ENCODE measurements at regions not wholly inside any gene's neighbourhood (a gene's known extent, or its start where the extent isn't known, plus 50 kb on each side); places are given as distances from the start of the nearest gene placed in this dataset.

GRCh38 chr9:21681641-21682040, 120.8 kb upstream of the MTAP start:
- WGBS, 4 donors: 79 to 83% (median 81%) methylated on average over 4 of the region's 4 CpGs
- intact Hi-C loops (cut with DNase I): no loop called here
- H3K4me3 ChIP-seq: no peak overlapping the region

DNA sequence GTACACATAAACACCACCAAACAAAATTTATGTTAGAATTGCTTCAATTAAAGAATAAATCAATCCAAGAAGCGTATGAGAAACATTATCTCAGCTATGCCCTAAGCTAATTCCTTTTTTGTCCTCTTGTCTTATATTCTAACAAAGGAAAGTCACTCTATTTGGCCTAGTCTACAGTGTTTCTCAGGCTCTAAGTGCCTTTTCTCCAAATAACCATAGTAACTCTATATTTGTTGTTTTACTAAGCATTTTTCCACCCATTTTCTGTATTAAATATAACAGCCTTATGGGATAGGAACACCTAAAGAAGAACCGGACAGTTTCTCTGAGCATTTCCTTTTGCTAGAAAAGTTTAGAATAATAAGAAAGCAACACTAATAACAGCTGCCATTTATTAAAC, 120.1 kb upstream of the MTAP start:
- H3K27me3 ChIP-seq: peaks cover 5% of the 10 kb centered on the region
- H3K9me3 ChIP-seq (replicated peaks in 1 of 3): no peaks in the 10 kb centered on the region
- TF ChIP-seq POLR2A (IDR thresholded peaks at IDR 0.05): no peak
- TF ChIP-seq, protein P1, sequence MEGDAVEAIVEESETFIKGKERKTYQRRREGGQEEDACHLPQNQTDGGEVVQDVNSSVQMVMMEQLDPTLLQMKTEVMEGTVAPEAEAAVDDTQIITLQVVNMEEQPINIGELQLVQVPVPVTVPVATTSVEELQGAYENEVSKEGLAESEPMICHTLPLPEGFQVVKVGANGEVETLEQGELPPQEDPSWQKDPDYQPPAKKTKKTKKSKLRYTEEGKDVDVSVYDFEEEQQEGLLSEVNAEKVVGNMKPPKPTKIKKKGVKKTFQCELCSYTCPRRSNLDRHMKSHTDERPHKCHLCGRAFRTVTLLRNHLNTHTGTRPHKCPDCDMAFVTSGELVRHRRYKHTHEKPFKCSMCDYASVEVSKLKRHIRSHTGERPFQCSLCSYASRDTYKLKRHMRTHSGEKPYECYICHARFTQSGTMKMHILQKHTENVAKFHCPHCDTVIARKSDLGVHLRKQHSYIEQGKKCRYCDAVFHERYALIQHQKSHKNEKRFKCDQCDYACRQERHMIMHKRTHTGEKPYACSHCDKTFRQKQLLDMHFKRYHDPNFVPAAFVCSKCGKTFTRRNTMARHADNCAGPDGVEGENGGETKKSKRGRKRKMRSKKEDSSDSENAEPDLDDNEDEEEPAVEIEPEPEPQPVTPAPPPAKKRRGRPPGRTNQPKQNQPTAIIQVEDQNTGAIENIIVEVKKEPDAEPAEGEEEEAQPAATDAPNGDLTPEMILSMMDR (IDR thresholded peaks at IDR 0.05): no peak
- H3K36me3 ChIP-seq (replicated peaks in 1 of 2): no peaks in the 10 kb centered on the region
- H3K4me1 ChIP-seq (replicated peaks in 1 of 2): no peaks in the 10 kb centered on the region
- no peak overlapping the region for H3K4me3 ChIP-seq
- WGBS, 4 donors: 65 to 79% (median 75%) methylated on average over 2 of the region's 2 CpGs
- no peak for DNase-seq
- intact Hi-C loops (cut with DNase I): no loop called here
- no peak overlapping the region for H3K27ac ChIP-seq

More at GRCh38 chr9:21681641-21682040, 120.8 kb upstream of the MTAP start:
- Histone ChIP-seq H3K27me3 (peaks cover 5% of the 10 kb centered on the region), H3K36me3 (replicated peaks in 1 of 2) (no peaks in the 10 kb centered on the region), H3K4me1 (replicated peaks in 1 of 2) (no peaks in the 10 kb centered on the region), H3K27ac (no peak overlapping the region), H3K9me3 (replicated peaks in 1 of 3) (no peaks in the 10 kb centered on the region)
- no peak for TF ChIP-seq POLR2A (IDR thresholded peaks at IDR 0.05)
- TF ChIP-seq, protein P1 (IDR thresholded peaks at IDR 0.05): no peak
- no peak for DNase-seq

- no peaks in the 10 kb centered on the region for H3K9me3 ChIP-seq (replicated peaks in 1 of 3)
- TF ChIP-seq, protein P1 (IDR thresholded peaks at IDR 0.05): no peak
- H3K27me3 ChIP-seq: peaks cover 5% of the 10 kb centered on the region
- no peak overlapping the region for H3K4me3 ChIP-seq
- intact Hi-C loops (cut with DNase I): no loop called here
- WGBS, 4 donors: 68 to 74% (median 72%) methylated on average over 2 of the region's 2 CpGs
- H3K27ac ChIP-seq: no peak overlapping the region
- no peaks in the 10 kb centered on the region for H3K36me3 ChIP-seq (replicated peaks in 1 of 2)
- no peak for DNase-seq
- H3K4me1 ChIP-seq (replicated peaks in 1 of 2): no peaks in the 10 kb centered on the region
Observed at GRCh38 chr9:21682981-21683380, 119.5 kb upstream of the MTAP start.

GRCh38 chr9:21683484-21684175, 118.8 kb upstream of the MTAP start:
- TF ChIP-seq POLR2A (IDR thresholded peaks at IDR 0.05): no peak
- TF ChIP-seq, protein P1 (IDR thresholded peaks at IDR 0.05): no peak
- H3K36me3 ChIP-seq (replicated peaks in 1 of 2): no peaks in the 10 kb centered on the region
- no peaks in the 10 kb centered on the region for H3K9me3 ChIP-seq (replicated peaks in 1 of 3)
- H3K4me1 ChIP-seq (replicated peaks in 1 of 2): no peaks in the 10 kb centered on the region
- no peak overlapping the region for H3K4me3 ChIP-seq
- WGBS, 4 donors: 61 to 72% (median 63%) methylated on average over 4 of the region's 4 CpGs
- no peak overlapping the region for H3K27ac ChIP-seq
- DNase-seq: no peak
- intact Hi-C loops (cut with DNase I): no loop called here
- peaks cover 3% of the 10 kb centered on the region for H3K27me3 ChIP-seq

All from adrenal gland (tissue), 9 donors.